Adrenal gland (tissue), 5 donors: ENCODE measurements at regions not wholly inside any gene's neighbourhood (a gene's known extent, or its start where the extent isn't known, plus 50 kb on each side); places are given as distances from the start of the nearest gene placed in this dataset.

Source experiments
- CTCF ChIP-seq, 6 experiments: fragments of 450-650 bp in 4 of 6; fragments of 200-600 bp in 2 of 6; sonication (generic) in 1 of 6; IDR thresholded peaks; 1 replicate in 5 of 6; 2 replicates in 1 of 6; pipeline versions ENCODE4 v1.5.1 to v1.8.0; 2016 to 2021; ENCODE audit warnings: antibody characterized with exemption in 6 of 6, mild to moderate bottlenecking in 2 of 6, moderate library complexity in 1 of 6
- POLR2A ChIP-seq, 2 donors: fragments of 450-650 bp; IDR thresholded peaks; one replicate each; pipeline ENCODE4 v1.6.1; 2017; ENCODE audit warnings: antibody characterized with exemption in 2 of 2, mild to moderate bottlenecking in 2 of 2, moderate library complexity in 1 of 2
- donor health status: DM: no; HTN: no; CAD: no.

- TF ChIP-seq CTCF (IDR thresholded peaks at IDR 0.05) (no peak), POLR2A (IDR thresholded peaks at IDR 0.05) (no peak)
Observed at GRCh38 chr1:57616921-57617320, 193.1 kb upstream of the DAB1 start.
